ENCODE measurements at regions not wholly inside any gene's neighbourhood (a gene's known extent, or its start where the extent isn't known, plus 50 kb on each side); places are given as distances from the start of the nearest gene placed in this dataset.

DNA sequence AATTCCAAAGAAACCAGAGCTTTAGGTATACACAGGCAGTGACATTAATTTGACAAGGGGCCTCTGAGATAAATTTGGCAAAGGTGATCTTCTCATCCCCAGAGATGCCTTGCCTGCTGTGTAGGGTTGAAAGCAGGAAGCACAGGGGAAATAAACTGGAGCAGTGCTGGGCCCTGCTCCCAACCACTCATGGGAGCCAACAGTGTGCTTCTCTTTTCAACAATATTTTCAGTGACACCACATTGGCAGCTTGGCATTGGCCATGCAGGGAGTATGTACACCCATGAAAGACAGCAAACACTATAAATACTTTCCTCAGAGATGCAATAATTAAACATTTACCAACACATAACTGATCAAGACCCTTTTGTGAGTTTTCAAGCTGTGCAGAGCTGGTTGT, 90.7 kb upstream of the F13A1 start:
- Histone ChIP-seq H3K9me3 (no peaks in the 10 kb centered on the region), H3K4me3 (no peak overlapping the region), H3K4me1 (peaks cover 52% of the 10 kb centered on the region), H3K36me3 (no peaks in the 10 kb centered on the region), H3K9ac (no peak overlapping the region), H3K27me3 (peaks cover 3% of the 10 kb centered on the region; the same call in 1 of the 2 replicates), H3K4me2 (peak overlapping the region; percentile 66), H4K20me1 (no peaks in the 10 kb centered on the region), H3K27ac (no peak overlapping the region)
- TF ChIP-seq Cebpa-rat (IDR thresholded peaks at IDR 0.05), result no peak

DNA sequence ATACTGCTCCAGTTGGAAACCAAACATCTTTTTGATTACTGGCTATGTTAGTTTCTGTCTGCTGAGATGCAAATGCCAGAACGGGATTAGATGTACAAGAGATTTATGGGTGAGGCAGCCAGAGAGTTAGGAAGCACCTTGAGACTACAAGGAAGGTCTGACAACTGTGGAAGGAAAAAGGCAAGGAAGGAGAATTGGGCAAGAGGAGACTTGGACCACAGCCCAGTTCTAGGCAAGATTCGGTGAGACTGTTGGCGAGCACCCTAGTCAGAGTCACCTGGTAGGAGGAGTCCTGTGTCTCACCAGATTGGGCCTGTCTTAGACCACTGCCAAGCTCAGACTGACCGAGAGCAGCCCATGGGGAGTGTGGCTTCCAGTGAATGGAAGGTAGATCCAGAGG, 91.8 kb upstream of the F13A1 start:
- H3K27me3 ChIP-seq, result peaks cover 3% of the 10 kb centered on the region; the same call in 1 of the 2 replicates
- H3K9me3 ChIP-seq, result no peaks in the 10 kb centered on the region

DNA sequence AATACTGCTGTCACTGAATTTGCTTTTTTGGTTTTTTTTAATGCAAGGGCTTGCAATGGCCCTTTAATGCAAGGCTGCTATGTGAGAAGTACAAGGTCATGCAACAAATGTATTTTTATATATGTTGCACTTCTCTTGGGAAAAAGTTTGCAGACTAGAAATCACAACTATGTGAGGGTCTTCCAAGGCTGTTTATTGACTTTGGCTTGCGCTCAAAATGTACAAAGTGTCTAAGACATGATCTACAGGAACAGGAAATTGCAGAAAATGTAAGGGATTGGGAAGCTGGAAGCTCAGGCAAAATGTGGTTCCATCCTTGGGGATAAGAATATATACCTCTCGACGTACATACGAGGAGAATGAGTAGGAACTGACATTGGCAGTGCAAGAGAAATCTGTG, 92.2 kb upstream of the F13A1 start:
- H4K20me1 ChIP-seq, result no peaks in the 10 kb centered on the region
- H3K4me1 ChIP-seq, result peaks cover 59% of the 10 kb centered on the region
- H3K4me3 ChIP-seq, result no peak overlapping the region
- H3K9ac ChIP-seq, result no peak overlapping the region
- H3K27me3 ChIP-seq, result peaks cover 3% of the 10 kb centered on the region; the same call in 1 of the 2 replicates
- no peak for TF ChIP-seq Cebpa-rat (IDR thresholded peaks at IDR 0.05)
- no peaks in the 10 kb centered on the region for H3K36me3 ChIP-seq
- no peak overlapping the region for H3K27ac ChIP-seq
- no peak overlapping the region for H3K4me2 ChIP-seq
- H3K9me3 ChIP-seq, result no peaks in the 10 kb centered on the region

More for the DNA sequence above, 91.8 kb upstream of the F13A1 start:
- Histone ChIP-seq H3K4me2 (0 out of 2 replicates have a peak overlapping the region, but pooled peaks have one; percentile 1), H3K4me3 (no peak overlapping the region), H3K4me1 (peaks cover 56% of the 10 kb centered on the region), H3K27ac (no peak overlapping the region), H4K20me1 (no peaks in the 10 kb centered on the region), H3K36me3 (no peaks in the 10 kb centered on the region), H3K9ac (no peak overlapping the region)
- TF ChIP-seq Cebpa-rat (IDR thresholded peaks at IDR 0.05), result no peak

DNA sequence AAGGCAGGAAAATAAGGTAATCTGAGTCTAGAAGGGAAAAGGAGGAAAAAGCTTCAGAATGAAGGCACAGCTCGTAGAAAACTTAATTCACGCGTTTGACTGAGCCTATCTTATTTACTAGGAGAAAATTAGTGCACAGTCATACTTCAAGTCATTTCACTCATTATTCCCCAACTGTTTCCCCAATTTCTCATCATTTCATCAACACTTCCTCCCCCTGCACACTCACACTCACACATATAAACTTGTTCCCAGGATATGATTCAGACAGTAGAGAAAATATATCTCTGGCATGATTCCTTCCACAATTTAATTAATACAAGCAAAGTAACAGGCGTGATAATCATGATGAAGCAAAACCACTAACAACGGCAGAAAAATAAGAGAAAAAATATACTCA, 94.5 kb upstream of the F13A1 start:
- H3K36me3 ChIP-seq, result no peaks in the 10 kb centered on the region
- no peak overlapping the region for H3K27ac ChIP-seq
- H3K9ac ChIP-seq, result no peak overlapping the region
- no peak for TF ChIP-seq Cebpa-rat (IDR thresholded peaks at IDR 0.05)
- no peak overlapping the region for H3K4me3 ChIP-seq
- H3K27me3 ChIP-seq, result peaks cover 3% of the 10 kb centered on the region; the same call in 1 of the 2 replicates
- H3K9me3 ChIP-seq, result no peaks in the 10 kb centered on the region
- H3K4me1 ChIP-seq, result peaks cover 40% of the 10 kb centered on the region
- H4K20me1 ChIP-seq, result no peaks in the 10 kb centered on the region
- no peak overlapping the region for H3K4me2 ChIP-seq

DNA sequence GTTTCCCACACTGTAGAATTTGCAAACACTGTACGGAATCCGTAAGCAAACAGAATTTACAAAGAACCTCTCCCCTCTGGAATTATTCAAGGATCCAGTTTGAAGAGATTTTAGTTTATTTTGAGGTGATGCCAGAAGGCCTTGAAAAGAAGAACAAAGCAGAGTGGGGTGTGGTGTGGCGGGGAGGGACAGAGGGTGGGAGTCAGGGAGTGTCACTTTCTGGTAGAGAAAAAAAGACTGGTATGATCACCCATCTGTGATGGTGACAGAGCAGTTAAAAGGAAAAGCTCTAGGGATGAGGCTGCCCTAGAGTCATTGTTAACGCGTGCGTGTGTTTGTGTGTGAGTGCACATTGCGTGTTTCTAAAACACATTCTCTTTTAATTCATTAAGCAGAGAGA, 97.0 kb upstream of the F13A1 start:
- Histone ChIP-seq H3K4me1 (peaks cover 22% of the 10 kb centered on the region), H3K9ac (no peak overlapping the region), H3K27ac (no peak overlapping the region), H3K9me3 (peaks cover 7% of the 10 kb centered on the region; the same call in 1 of the 2 replicates), H3K27me3 (no peaks in the 10 kb centered on the region; the same call in 1 of the 2 replicates), H4K20me1 (no peaks in the 10 kb centered on the region), H3K4me2 (peak overlapping the region; percentile 49), H3K4me3 (no peak overlapping the region), H3K36me3 (no peaks in the 10 kb centered on the region)
- no peak for TF ChIP-seq Cebpa-rat (IDR thresholded peaks at IDR 0.05)

DNA sequence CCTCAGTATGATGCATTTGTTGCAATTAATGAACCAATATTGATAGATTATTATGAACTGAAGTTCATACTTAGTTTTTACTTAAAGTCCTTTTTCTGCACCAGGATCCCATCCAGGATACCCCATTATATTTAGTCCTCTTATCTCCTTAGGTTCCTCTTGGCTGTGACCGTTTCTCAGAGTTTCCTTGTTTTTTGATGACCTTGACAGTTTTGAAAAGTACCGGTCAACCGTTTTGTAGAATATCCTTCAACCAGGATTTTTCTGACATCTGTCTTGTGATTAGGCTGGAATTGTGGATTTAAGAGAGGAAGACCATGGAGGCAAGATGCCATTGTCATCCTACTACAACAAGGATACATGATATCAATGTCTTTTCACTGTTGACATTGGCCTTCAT, 98.0 kb upstream of the F13A1 start:
- no peak overlapping the region for H3K27ac ChIP-seq
- H3K9ac ChIP-seq, result no peak overlapping the region
- no peaks in the 10 kb centered on the region for H3K36me3 ChIP-seq
- H3K4me3 ChIP-seq, result no peak overlapping the region
- H3K4me2 ChIP-seq, result no peak overlapping the region
- H4K20me1 ChIP-seq, result no peaks in the 10 kb centered on the region
- TF ChIP-seq Cebpa-rat (IDR thresholded peaks at IDR 0.05), result no peak
- H3K27me3 ChIP-seq, result no peaks in the 10 kb centered on the region
- peaks cover 10% of the 10 kb centered on the region; the same call in 1 of the 2 replicates for H3K9me3 ChIP-seq
- peaks cover 29% of the 10 kb centered on the region for H3K4me1 ChIP-seq

DNA sequence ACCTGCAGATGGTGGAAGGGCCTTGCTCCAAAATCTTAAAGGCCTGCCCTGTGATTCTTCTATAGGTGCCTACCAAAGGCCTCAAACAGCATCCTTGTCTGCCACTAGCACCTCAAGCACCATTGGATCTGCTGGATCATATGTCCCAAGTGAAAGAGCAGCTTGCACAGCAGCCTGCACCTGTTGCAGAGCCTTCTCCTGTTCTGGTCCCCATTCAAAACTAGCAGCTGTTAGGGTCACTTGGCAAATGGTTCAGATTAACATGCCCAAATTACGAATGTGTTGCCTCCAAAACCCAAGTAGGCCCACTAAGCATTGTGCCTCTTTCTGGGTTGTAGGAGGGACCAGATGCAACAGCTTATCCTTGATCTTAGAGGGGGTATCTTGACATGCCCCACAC, 99.6 kb upstream of the F13A1 start:
- peaks cover 30% of the 10 kb centered on the region for H3K4me1 ChIP-seq
- H3K9ac ChIP-seq, result no peak overlapping the region
- H3K4me2 ChIP-seq, result no peak overlapping the region
- no peaks in the 10 kb centered on the region for H4K20me1 ChIP-seq
- no peaks in the 10 kb centered on the region for H3K36me3 ChIP-seq
- no peaks in the 10 kb centered on the region for H3K27me3 ChIP-seq
- no peak overlapping the region for H3K4me3 ChIP-seq
- H3K9me3 ChIP-seq, result peaks cover 25% of the 10 kb centered on the region
- TF ChIP-seq Cebpa-rat (IDR thresholded peaks at IDR 0.05), result no peak
- H3K27ac ChIP-seq, result no peak overlapping the region

DNA sequence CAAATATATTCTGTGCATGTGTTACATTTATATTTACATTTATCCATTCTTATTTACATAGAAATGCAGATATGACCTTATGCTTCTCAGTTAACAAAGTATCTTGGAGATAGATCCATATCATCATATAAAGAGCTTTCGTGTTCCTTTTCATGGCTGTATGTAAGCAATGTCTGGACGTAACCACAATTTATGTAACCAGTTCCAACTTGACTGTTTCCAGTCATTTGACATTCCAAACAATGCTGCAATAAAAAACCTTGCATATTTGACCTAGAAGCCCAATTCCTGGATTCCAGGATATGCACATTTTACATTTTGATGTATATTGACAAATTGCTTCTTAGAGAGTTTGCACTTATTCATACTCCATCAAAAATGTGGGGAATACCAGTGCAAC, 113.7 kb upstream of the F13A1 start:
- H3K36me3 ChIP-seq, result no peaks in the 10 kb centered on the region
- no peaks in the 10 kb centered on the region for H3K27me3 ChIP-seq
- H3K27ac ChIP-seq, result no peak overlapping the region
- no peaks in the 10 kb centered on the region for H3K4me1 ChIP-seq
- H3K4me3 ChIP-seq, result no peak overlapping the region
- H3K9ac ChIP-seq, result no peak overlapping the region
- no peak overlapping the region for H3K4me2 ChIP-seq
- H4K20me1 ChIP-seq, result no peaks in the 10 kb centered on the region
- H3K9me3 ChIP-seq, result no peaks in the 10 kb centered on the region
- TF ChIP-seq Cebpa-rat (IDR thresholded peaks at IDR 0.05), result no peak

DNA sequence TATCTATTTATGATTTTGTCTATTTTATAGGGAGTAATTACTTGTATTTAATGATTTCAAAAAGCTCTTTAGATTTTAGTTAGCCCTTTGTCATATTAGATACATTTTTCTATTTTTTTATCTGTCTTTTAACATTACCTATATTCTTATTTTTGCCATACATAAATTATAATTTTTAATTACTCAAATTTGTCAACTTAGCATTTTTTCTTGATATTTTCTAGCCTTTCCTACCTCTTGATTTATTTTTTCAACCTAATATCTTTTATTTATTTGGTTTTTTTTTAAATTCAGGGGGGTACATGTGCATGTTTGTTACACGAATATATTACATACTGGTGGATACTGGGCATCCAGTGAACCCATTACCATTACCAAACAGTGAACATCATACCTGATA, 114.3 kb upstream of the F13A1 start:
- H3K9me3 ChIP-seq, result no peaks in the 10 kb centered on the region
- H3K36me3 ChIP-seq, result no peaks in the 10 kb centered on the region
- no peaks in the 10 kb centered on the region for H4K20me1 ChIP-seq
- no peak overlapping the region for H3K27ac ChIP-seq
- H3K27me3 ChIP-seq, result no peaks in the 10 kb centered on the region
- H3K4me2 ChIP-seq, result no peak overlapping the region
- no peak overlapping the region for H3K4me3 ChIP-seq
- no peak for TF ChIP-seq Cebpa-rat (IDR thresholded peaks at IDR 0.05)
- H3K4me1 ChIP-seq, result no peaks in the 10 kb centered on the region
- no peak overlapping the region for H3K9ac ChIP-seq

DNA sequence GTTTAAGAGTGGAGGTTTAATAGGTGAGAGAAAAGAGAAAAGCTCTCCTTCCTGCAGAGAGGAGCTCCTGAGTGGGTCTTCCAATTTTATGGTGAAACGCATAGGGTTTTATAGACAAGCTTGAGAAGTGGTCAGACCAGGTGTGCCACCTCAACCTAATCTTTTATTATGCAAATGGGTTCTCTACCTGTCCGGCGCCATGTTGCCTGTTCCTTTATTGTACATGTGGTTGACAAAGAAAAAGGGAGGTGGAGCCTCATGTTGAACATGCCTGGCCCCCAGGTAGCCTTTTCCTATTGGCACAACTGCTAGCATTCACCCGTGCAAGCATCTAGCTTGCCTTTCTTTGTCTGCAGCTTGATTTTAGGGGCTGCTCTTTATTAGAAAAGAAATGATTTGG, 115.9 kb upstream of the F13A1 start:
- H3K9ac ChIP-seq, result no peak overlapping the region
- no peak for TF ChIP-seq Cebpa-rat (IDR thresholded peaks at IDR 0.05)
- H4K20me1 ChIP-seq, result no peaks in the 10 kb centered on the region
- no peaks in the 10 kb centered on the region for H3K36me3 ChIP-seq
- H3K4me2 ChIP-seq, result no peak overlapping the region
- H3K27ac ChIP-seq, result no peak overlapping the region
- no peaks in the 10 kb centered on the region for H3K4me1 ChIP-seq
- H3K9me3 ChIP-seq, result no peaks in the 10 kb centered on the region
- no peaks in the 10 kb centered on the region for H3K27me3 ChIP-seq
- no peak overlapping the region for H3K4me3 ChIP-seq

DNA sequence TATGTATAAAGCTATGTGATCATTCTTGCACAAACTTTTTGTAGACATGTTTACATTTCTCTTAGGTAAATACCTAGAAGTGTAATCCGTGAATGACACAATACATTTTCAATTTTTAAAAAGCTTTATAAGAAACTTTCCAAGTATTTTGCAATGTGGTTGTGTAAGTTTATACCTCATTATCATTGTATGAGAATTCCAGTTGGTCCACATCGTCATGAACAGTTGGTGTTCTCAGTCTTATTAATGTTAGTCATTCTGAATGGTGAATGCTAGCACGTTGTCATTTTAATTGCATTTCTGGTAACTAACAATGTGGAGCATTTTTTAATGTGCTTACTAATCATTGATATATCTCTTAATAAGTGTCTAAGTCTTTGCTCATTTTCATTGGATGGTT, 116.5 kb upstream of the F13A1 start:
- no peak overlapping the region for H3K27ac ChIP-seq
- H4K20me1 ChIP-seq, result no peaks in the 10 kb centered on the region
- no peak for TF ChIP-seq Cebpa-rat (IDR thresholded peaks at IDR 0.05)
- 0 out of 2 replicates have a peak, but pooled peaks cover 2% of the 10 kb centered on the region for H3K9me3 ChIP-seq
- H3K4me2 ChIP-seq, result no peak overlapping the region
- no peaks in the 10 kb centered on the region for H3K36me3 ChIP-seq
- no peaks in the 10 kb centered on the region for H3K27me3 ChIP-seq
- no peaks in the 10 kb centered on the region for H3K4me1 ChIP-seq
- H3K9ac ChIP-seq, result no peak overlapping the region
- H3K4me3 ChIP-seq, result no peak overlapping the region
